ENCODE measurements at regions not wholly inside any gene's neighbourhood (a gene's known extent, or its start where the extent isn't known, plus 50 kb on each side); places are given as distances from the start of the nearest gene placed in this dataset.

GRCh38 chr4:132396636-132397035 lies 752.5 kb upstream of the PCDH10 start:
- no peak overlapping the region for H2AFZ ChIP-seq (ENCODE audit: low read depth, low read length)
- no peak overlapping the region for H3K4me3 ChIP-seq (ENCODE audit: low read length)
- no peak overlapping the region for H3K9ac ChIP-seq (ENCODE audit: low read length)
- H3K36me3 ChIP-seq (replicated peaks; ENCODE audit: low read depth, low read length) = no peaks in the 10 kb centered on the region
- H3K9me3 ChIP-seq (ENCODE audit: insufficient read depth, low read length) = no peaks in the 10 kb centered on the region
- no peak overlapping the region for H3K4me2 ChIP-seq (ENCODE audit: low read length)
- H4K20me1 ChIP-seq (ENCODE audit: insufficient read depth, low read length) = no peaks in the 10 kb centered on the region
- no peak overlapping the region for H3K27ac ChIP-seq (ENCODE audit: low read length)
- H3K4me1 ChIP-seq (ENCODE audit: low read length) = no peaks in the 10 kb centered on the region
- H3K79me2 ChIP-seq (ENCODE audit: low read length) = no peaks in the 10 kb centered on the region
- TF ChIP-seq EZH2phosphoT487 (IDR thresholded peaks at IDR 0.05; ENCODE audit: low read depth) (no peak), CTCF (IDR thresholded peaks at IDR 0.05; ENCODE audit: low read depth, low read length) (no peak)
- H3K27me3 ChIP-seq (ENCODE audit: low read depth, low read length) = no peaks in the 10 kb centered on the region

GRCh38 chr4:132417220-132417619 lies 731.9 kb upstream of the PCDH10 start:
- Histone ChIP-seq H3K27me3 (ENCODE audit: low read depth, low read length) (no peaks in the 10 kb centered on the region), H2AFZ (ENCODE audit: low read depth, low read length) (no peak overlapping the region), H3K79me2 (ENCODE audit: low read length) (no peaks in the 10 kb centered on the region), H3K4me3 (ENCODE audit: low read length) (no peak overlapping the region), H3K4me1 (ENCODE audit: low read length) (no peaks in the 10 kb centered on the region), H3K4me2 (ENCODE audit: low read length) (no peak overlapping the region), H3K36me3 (replicated peaks; ENCODE audit: low read depth, low read length) (peaks cover 5% of the 10 kb centered on the region), H4K20me1 (ENCODE audit: insufficient read depth, low read length) (no peaks in the 10 kb centered on the region), H3K9ac (ENCODE audit: low read length) (no peak overlapping the region), H3K9me3 (ENCODE audit: insufficient read depth, low read length) (peaks cover 23% of the 10 kb centered on the region; the same call in 1 of the 2 replicates), H3K27ac (ENCODE audit: low read length) (no peak overlapping the region)
- TF ChIP-seq CTCF (IDR thresholded peaks at IDR 0.05; ENCODE audit: low read depth, low read length) = no peak
- no peak for TF ChIP-seq EZH2phosphoT487 (IDR thresholded peaks at IDR 0.05; ENCODE audit: low read depth)

- no peaks in the 10 kb centered on the region for H3K79me2 ChIP-seq (ENCODE audit: low read length)
- H3K27me3 ChIP-seq (ENCODE audit: low read depth, low read length) = no peaks in the 10 kb centered on the region
- H3K9ac ChIP-seq (ENCODE audit: low read length) = no peak overlapping the region
- no peaks in the 10 kb centered on the region for H3K36me3 ChIP-seq (replicated peaks; ENCODE audit: low read depth, low read length)
- H3K4me1 ChIP-seq (ENCODE audit: low read length) = no peaks in the 10 kb centered on the region
- H3K4me3 ChIP-seq (ENCODE audit: low read length) = no peak overlapping the region
- no peak overlapping the region for H2AFZ ChIP-seq (ENCODE audit: low read depth, low read length)
- no peak overlapping the region for H3K4me2 ChIP-seq (ENCODE audit: low read length)
- H3K27ac ChIP-seq (ENCODE audit: low read length) = no peak overlapping the region
- TF ChIP-seq CTCF (IDR thresholded peaks at IDR 0.05; ENCODE audit: low read depth, low read length) (no peak), EZH2phosphoT487 (IDR thresholded peaks at IDR 0.05; ENCODE audit: low read depth) (no peak)
- no peaks in the 10 kb centered on the region for H4K20me1 ChIP-seq (ENCODE audit: insufficient read depth, low read length)
- H3K9me3 ChIP-seq (ENCODE audit: insufficient read depth, low read length) = no peaks in the 10 kb centered on the region
Measured at GRCh38 chr4:132427125-132427524, 722.0 kb upstream of the PCDH10 start.

GRCh38 chr4:132437117-132437516 lies 712.0 kb upstream of the PCDH10 start:
- no peaks in the 10 kb centered on the region for H3K9me3 ChIP-seq (ENCODE audit: insufficient read depth, low read length)
- no peak overlapping the region for H3K4me2 ChIP-seq (ENCODE audit: low read length)
- H3K27me3 ChIP-seq (ENCODE audit: low read depth, low read length) = no peaks in the 10 kb centered on the region
- no peaks in the 10 kb centered on the region for H3K79me2 ChIP-seq (ENCODE audit: low read length)
- H3K36me3 ChIP-seq (replicated peaks; ENCODE audit: low read depth, low read length) = no peaks in the 10 kb centered on the region
- H2AFZ ChIP-seq (ENCODE audit: low read depth, low read length) = no peak overlapping the region
- H4K20me1 ChIP-seq (ENCODE audit: insufficient read depth, low read length) = no peaks in the 10 kb centered on the region
- H3K4me1 ChIP-seq (ENCODE audit: low read length) = no peaks in the 10 kb centered on the region
- H3K4me3 ChIP-seq (ENCODE audit: low read length) = no peak overlapping the region
- H3K9ac ChIP-seq (ENCODE audit: low read length) = no peak overlapping the region
- H3K27ac ChIP-seq (ENCODE audit: low read length) = no peak overlapping the region
- TF ChIP-seq EZH2phosphoT487 (IDR thresholded peaks at IDR 0.05; ENCODE audit: low read depth) (no peak), CTCF (IDR thresholded peaks at IDR 0.05; ENCODE audit: low read depth, low read length) (no peak)

Data from OCI-LY3 (cell line).